Stimulated activated CD8-positive, alpha-beta memory T cell treated with anti-CD3 and anti-CD28 coated beads, Interleukin-7, amount 100 ng/mL, for 24 hours (primary cell): ENCODE measurements at regions not wholly inside any gene's neighbourhood (a gene's known extent, or its start where the extent isn't known, plus 50 kb on each side); places are given as distances from the start of the nearest gene placed in this dataset.

ENCODE experiments used
- DNase-seq: peaks from one replicate; pipeline ENCODE4 v3.0.0-alpha.2; 2020; ENCODE audit warnings: low read depth

DNA sequence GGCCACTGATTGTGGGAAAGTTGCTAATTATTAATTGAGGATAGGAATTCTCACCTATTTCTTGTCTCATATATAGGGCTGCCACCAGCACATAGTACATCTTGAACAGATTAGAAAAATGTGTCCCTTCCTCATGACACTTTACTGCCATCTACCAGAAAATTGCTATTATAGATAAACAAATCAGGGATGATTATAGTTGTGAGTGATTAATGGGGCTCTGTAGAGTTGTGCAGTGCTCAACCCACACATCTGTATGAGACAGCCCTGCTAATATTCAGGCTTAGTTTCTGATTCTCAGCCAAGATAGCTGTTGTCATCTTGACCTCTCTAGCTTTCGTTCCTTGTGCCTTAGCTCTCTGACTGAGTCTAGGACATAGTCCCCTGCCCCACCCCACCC lies 373.3 kb downstream of the TLE4 start:
- DNase-seq = no peak

DNA sequence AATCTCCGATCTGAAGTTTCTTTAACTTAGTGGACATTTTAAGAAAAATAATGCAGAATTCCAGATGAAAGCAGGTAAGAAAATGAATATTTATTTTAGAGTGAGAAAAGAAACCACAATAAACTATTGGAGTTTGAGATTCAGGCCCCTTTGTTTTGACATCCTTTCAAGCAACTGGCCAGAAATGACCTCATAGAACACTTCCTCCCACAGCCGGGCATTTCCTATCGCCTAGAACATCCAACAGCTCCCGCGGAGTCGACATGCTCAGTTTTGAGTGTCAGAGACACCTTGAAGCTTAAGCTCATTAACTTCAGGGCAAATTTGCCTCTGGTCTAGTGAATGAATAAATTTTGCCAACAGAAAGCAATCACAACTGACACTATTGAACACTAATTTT lies 369.2 kb downstream of the TLE4 start:
- no peak for DNase-seq

DNA sequence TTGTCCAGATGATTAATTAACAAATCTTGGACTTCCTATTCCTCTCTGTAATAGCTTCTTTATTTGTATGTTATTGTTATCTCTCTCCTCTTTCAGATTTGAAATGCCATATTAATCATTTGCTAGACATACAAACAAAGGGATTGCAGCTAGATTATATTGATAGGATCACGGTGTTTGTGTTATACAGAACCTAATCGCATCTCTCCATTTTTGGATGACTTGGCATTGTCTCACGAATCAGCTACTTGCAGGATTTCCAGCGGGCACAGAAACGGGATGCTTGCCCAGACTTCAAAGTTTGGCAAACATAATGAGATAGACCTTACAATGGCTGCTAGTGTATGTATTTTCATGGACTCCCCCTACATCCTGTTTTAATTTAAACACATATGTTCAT lies 368.1 kb downstream of the TLE4 start:
- DNase-seq = no peak

- DNase-seq = no peak
These were observed 364.6 kb downstream of the TLE4 start for GRCh38 chr9:79936336-79936735.

- DNase-seq = no peak
These were observed 357.5 kb downstream of the TLE4 start for GRCh38 chr9:79929285-79929684.

GRCh38 chr9:79928661-79929223 lies 357.0 kb downstream of the TLE4 start:
- DNase-seq = no peak

DNA sequence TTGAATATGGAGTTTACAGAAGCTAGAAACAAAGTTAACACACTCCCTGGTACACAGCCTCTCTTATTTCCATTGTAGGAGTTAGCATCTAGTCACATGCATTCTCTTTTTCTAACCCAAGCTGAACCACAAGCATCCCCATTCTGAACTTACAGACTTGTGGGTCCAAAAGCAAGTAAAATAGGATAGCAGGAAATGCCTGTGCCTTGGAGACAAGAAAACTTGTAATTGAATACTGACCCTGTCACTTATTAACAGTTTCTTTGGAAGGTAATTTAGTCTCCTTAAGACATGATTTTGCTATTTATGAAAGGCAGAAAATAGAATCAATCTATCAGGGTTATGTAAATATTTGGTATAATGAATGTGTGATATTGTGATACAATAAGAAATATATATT lies 353.6 kb downstream of the TLE4 start:
- no peak for DNase-seq

DNA sequence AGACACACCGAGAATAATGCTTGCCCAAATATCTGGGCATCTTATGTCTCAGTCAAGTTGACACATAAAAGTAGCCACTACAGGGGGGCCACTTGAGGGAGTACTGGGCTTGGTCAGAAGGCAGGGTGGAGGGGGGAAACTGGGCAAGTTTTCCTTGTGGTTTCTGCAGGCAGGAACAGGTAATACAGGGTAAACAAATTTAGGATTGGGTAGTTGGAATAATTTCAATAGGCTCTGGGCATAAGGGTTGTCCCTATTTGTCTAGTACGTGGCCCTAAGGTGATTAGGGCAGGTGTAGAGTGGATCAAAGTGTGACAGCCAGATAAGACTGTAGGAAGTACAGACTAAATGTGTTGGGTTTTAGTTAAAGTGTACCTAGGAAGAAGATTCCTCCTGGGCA lies 353.1 kb downstream of the TLE4 start:
- DNase-seq = no peak

DNA sequence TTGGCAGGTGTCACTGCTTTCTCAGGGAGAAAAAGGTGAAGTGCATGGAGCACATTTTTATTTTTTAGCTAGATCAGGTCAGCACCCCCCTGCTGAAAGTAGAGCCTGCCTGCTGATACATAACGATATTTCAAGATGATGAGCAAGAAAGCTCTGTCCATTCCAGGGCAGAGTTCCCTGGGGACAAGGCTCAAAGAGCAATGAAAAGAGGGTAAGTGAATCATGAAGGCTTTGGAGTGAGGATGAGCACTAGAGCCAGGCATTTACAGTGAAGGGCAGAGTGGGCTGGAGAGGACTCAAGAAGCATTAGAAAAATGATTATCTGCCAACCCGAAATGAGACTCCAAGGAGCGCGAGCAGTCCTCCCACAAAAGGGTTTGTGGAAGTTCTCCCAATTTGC lies 345.7 kb downstream of the TLE4 start:
- no peak for DNase-seq

GRCh38 chr9:79913867-79914266 lies 342.1 kb downstream of the TLE4 start:
- DNase-seq = no peak

- no peak for DNase-seq
These were observed 340.7 kb downstream of the TLE4 start for GRCh38 chr9:79912318-79913070.

DNA sequence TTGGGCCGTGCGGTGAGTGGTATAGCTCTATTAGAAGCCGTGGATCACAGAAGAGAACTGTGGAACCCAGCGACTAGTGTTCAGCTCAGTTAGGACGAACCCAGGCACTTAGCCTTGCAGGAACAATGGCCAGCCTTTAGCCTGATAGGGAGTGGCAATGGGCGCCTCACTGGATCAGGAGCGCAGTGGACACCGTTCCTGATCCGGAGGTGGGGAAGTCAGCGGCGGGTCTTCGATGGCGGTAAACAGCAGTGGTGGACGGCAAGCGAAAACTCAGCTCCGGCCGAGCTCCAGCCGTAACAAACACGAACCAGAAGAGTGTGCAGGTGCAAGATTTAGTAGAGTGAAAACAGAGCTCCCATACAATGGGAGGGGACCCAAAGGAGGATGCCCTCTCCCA lies 340.0 kb downstream of the TLE4 start:
- no peak for DNase-seq

GRCh38 chr9:79902825-79903600 lies 331.2 kb downstream of the TLE4 start:
- DNase-seq = no peak

- DNase-seq = no peak
These were observed 329.0 kb downstream of the TLE4 start for GRCh38 chr9:79900754-79901153.

DNA sequence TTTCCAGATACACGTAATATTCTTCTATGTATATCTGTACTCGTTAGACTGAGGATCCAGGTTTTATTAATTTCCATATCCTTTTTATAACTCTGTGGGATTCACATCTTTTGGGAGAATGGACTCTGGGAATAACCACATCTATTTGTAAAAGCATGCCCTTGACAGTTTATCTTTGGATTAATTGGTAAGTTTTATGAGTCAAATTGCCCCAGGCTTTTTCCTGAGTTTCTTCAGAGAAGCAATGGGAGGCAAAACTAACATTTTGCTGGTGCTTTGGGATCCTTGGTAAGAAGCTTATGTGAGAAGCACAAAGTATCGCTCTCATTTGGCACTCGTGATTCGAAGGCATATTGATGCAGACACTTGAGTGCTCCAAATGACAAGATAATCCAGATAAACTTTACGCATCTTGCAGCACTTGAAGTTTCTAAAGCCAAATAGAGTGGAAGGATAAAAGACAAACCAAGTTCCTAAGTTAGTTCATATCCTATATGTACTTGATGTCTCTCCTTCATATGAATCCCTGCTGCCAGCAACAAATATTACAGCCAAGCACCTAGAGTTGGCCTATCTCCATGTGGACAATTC lies 324.7 kb downstream of the TLE4 start:
- DNase-seq = no peak

- DNase-seq = no peak
These were observed 323.5 kb downstream of the TLE4 start for GRCh38 chr9:79895232-79895631.

- no peak for DNase-seq
These were observed 317.6 kb downstream of the TLE4 start for GRCh38 chr9:79889369-79889768.

GRCh38 chr9:79885093-79885857 lies 313.5 kb downstream of the TLE4 start:
- no peak for DNase-seq

GRCh38 chr9:79884546-79884945 lies 312.8 kb downstream of the TLE4 start:
- DNase-seq = no peak

DNA sequence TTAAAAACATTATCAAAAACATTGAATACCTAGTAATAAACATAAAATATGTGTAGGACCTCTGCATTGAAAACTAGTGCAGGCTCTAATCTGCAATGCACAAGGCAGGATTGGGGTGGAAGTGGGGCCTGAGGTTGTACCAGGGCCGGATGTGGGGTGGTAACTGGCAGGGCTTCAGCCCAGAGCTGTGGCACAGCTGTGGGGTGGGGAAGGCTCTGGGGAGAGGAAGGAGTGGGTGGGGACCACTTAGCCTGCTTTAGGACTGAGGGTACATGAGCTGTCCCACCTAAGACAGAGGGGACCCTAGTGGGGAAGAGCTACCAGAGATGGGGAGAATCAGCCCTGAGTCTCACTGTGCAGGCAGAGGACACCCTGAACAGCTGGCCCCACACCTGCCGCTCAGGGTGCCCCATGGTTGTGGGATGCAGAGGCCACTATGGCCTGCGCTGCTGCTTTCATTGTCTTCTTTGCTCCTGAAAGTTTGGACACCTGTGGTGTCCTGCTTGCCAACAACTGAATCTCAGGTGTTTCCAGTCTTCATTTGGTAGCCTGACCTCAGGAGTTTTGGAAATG lies 311.4 kb downstream of the TLE4 start:
- DNase-seq = peak; percentile 12

GRCh38 chr9:79880626-79881025 lies 308.9 kb downstream of the TLE4 start:
- no peak for DNase-seq
